ENCODE measurements at regions not wholly inside any gene's neighbourhood (a gene's known extent, or its start where the extent isn't known, plus 50 kb on each side); places are given as distances from the start of the nearest gene placed in this dataset.

- ChIA-PET POLR2A (no interaction called here), CTCF (no interaction called here)
- TF ChIP-seq CTCF (IDR thresholded peaks at IDR 0.05; ENCODE audit: low read depth, low read length) = no peak
Observed at GRCh38 chr13:55298201-55298600, 1842.5 kb upstream of the PRR20A start.

GRCh38 chr13:55302568-55302967 lies 1838.2 kb upstream of the PRR20A start:
- POLR2A ChIA-PET = no interaction called here
- no peak overlapping the region for H3K4me3 ChIP-seq (ENCODE audit: low read depth, low read length)
- H3K9me3 ChIP-seq (ENCODE audit: control insufficient read depth, insufficient read depth, low read length) = no peaks in the 10 kb centered on the region
- no peak for DNase-seq (ENCODE audit: low read depth, low spot score)
- no peaks in the 10 kb centered on the region for H3K27me3 ChIP-seq (ENCODE audit: control insufficient read depth, insufficient read depth, low read length)
- no peak overlapping the region for H3K27ac ChIP-seq (ENCODE audit: low read depth, low read length)
- CTCF ChIA-PET = no interaction called here
- TF ChIP-seq CTCF (IDR thresholded peaks at IDR 0.05; ENCODE audit: low read depth, low read length) = no peak

More at GRCh38 chr13:55298201-55298600, 1842.5 kb upstream of the PRR20A start:
- Histone ChIP-seq H3K4me3 (ENCODE audit: low read depth, low read length) (no peak overlapping the region), H3K27me3 (ENCODE audit: control insufficient read depth, insufficient read depth, low read length) (no peaks in the 10 kb centered on the region), H3K27ac (ENCODE audit: low read depth, low read length) (no peak overlapping the region), H3K9me3 (ENCODE audit: control insufficient read depth, insufficient read depth, low read length) (peaks cover 7% of the 10 kb centered on the region; the same call in 1 of the 2 replicates)
- no peak for DNase-seq (ENCODE audit: low read depth, low spot score)

GRCh38 chr13:55307909-55308308 lies 1832.8 kb upstream of the PRR20A start:
- no peak for TF ChIP-seq CTCF (IDR thresholded peaks at IDR 0.05; ENCODE audit: low read depth, low read length)
- no peak overlapping the region for H3K4me3 ChIP-seq (ENCODE audit: low read depth, low read length)
- CTCF ChIA-PET = no interaction called here
- POLR2A ChIA-PET = no interaction called here
- H3K9me3 ChIP-seq (ENCODE audit: control insufficient read depth, insufficient read depth, low read length) = peaks cover 5% of the 10 kb centered on the region; the same call in 1 of the 2 replicates
- DNase-seq (ENCODE audit: low read depth, low spot score) = no peak
- no peaks in the 10 kb centered on the region for H3K27me3 ChIP-seq (ENCODE audit: control insufficient read depth, insufficient read depth, low read length)
- H3K27ac ChIP-seq (ENCODE audit: low read depth, low read length) = no peak overlapping the region

- no peak overlapping the region for H3K4me3 ChIP-seq (ENCODE audit: low read depth, low read length)
- DNase-seq (ENCODE audit: low read depth, low spot score) = no peak
- H3K27me3 ChIP-seq (ENCODE audit: control insufficient read depth, insufficient read depth, low read length) = no peaks in the 10 kb centered on the region
- no peak overlapping the region for H3K27ac ChIP-seq (ENCODE audit: low read depth, low read length)
- TF ChIP-seq CTCF (IDR thresholded peaks at IDR 0.05; ENCODE audit: low read depth, low read length) = no peak
- ChIA-PET POLR2A (no interaction called here), CTCF (no interaction called here)
- no peaks in the 10 kb centered on the region; the same call in 1 of the 2 replicates for H3K9me3 ChIP-seq (ENCODE audit: control insufficient read depth, insufficient read depth, low read length)
Observed at GRCh38 chr13:55341891-55342290, 1798.8 kb upstream of the PRR20A start.

GRCh38 chr13:55345224-55345623 lies 1795.5 kb upstream of the PRR20A start:
- H3K27me3 ChIP-seq (ENCODE audit: control insufficient read depth, insufficient read depth, low read length) = no peaks in the 10 kb centered on the region
- no peaks in the 10 kb centered on the region; the same call in 1 of the 2 replicates for H3K9me3 ChIP-seq (ENCODE audit: control insufficient read depth, insufficient read depth, low read length)
- CTCF ChIA-PET = no interaction called here
- POLR2A ChIA-PET = no interaction called here
- DNase-seq (ENCODE audit: low read depth, low spot score) = no peak
- no peak overlapping the region for H3K4me3 ChIP-seq (ENCODE audit: low read depth, low read length)
- no peak for TF ChIP-seq CTCF (IDR thresholded peaks at IDR 0.05; ENCODE audit: low read depth, low read length)
- no peak overlapping the region for H3K27ac ChIP-seq (ENCODE audit: low read depth, low read length)

All from AG04450 (cell line).